GM18873 (cell line): ENCODE measurements at regions not wholly inside any gene's neighbourhood (a gene's known extent, or its start where the extent isn't known, plus 50 kb on each side); places are given as distances from the start of the nearest gene placed in this dataset.

Experiments
- ATAC-seq: cut with Tn5 transposase; IDR thresholded peaks from one replicate; pipeline ENCODE4 v1.9.1; 2021; ENCODE audit warnings: mild to moderate bottlenecking, moderate library complexity, moderate number of reproducible peaks; ENCODE audit not compliant: unreplicated experiment, low FRiP score

GRCh38 chr11:22497474-22497873, 128.1 kb downstream of the FANCF start:
- ATAC-seq, result no peak

- ATAC-seq, result no peak
These were observed 133.9 kb downstream of the FANCF start for GRCh38 chr11:22491555-22492225.

- no peak for ATAC-seq
These were observed 142.0 kb downstream of the SLC17A6 start for GRCh38 chr11:22479971-22480720.

GRCh38 chr11:22479208-22479607, 141.0 kb downstream of the SLC17A6 start:
- ATAC-seq, result no peak

GRCh38 chr11:22478169-22478568, 140.0 kb downstream of the SLC17A6 start:
- no peak for ATAC-seq

GRCh38 chr11:22477312-22477711, 139.1 kb downstream of the SLC17A6 start:
- ATAC-seq, result no peak

GRCh38 chr11:22476589-22476988, 138.4 kb downstream of the SLC17A6 start:
- ATAC-seq, result no peak

- ATAC-seq, result no peak
These were observed 136.4 kb downstream of the SLC17A6 start for GRCh38 chr11:22474616-22475015.

- no peak for ATAC-seq
These were observed 135.4 kb downstream of the SLC17A6 start for GRCh38 chr11:22473586-22473985.

GRCh38 chr11:22472306-22472705, 134.1 kb downstream of the SLC17A6 start:
- no peak for ATAC-seq

GRCh38 chr11:22471385-22471784, 133.2 kb downstream of the SLC17A6 start:
- no peak for ATAC-seq

- no peak for ATAC-seq
These were observed 129.6 kb downstream of the SLC17A6 start for GRCh38 chr11:22467741-22468140.

- no peak for ATAC-seq
These were observed 129.1 kb downstream of the SLC17A6 start for GRCh38 chr11:22467248-22467647.

GRCh38 chr11:22466809-22467208, 128.6 kb downstream of the SLC17A6 start:
- no peak for ATAC-seq

- ATAC-seq, result no peak
These were observed 128.2 kb downstream of the SLC17A6 start for GRCh38 chr11:22466351-22466750.

- ATAC-seq, result no peak
These were observed 127.4 kb downstream of the SLC17A6 start for GRCh38 chr11:22465620-22466019.

- ATAC-seq, result no peak
These were observed 123.4 kb downstream of the SLC17A6 start for GRCh38 chr11:22461626-22462025.

GRCh38 chr11:22460181-22460580, 122.0 kb downstream of the SLC17A6 start:
- no peak for ATAC-seq

- ATAC-seq, result no peak
These were observed 120.9 kb downstream of the SLC17A6 start for GRCh38 chr11:22459048-22459447.

- no peak for ATAC-seq
These were observed 120.0 kb downstream of the SLC17A6 start for GRCh38 chr11:22458161-22458560.

GRCh38 chr11:22456993-22457762, 119.0 kb downstream of the SLC17A6 start:
- no peak for ATAC-seq
